HepG2 (cell line): ENCODE measurements at regions not wholly inside any gene's neighbourhood (a gene's known extent, or its start where the extent isn't known, plus 50 kb on each side); places are given as distances from the start of the nearest gene placed in this dataset.

Source experiments
- ATAC-seq: fragments of 200-7000 bp; cut with Tn5 transposase; 3 replicates; pipeline ENCODE4 v1.9.1; 2020; ENCODE audit warnings: mild to moderate bottlenecking, moderate library complexity
- BruUV-seq: library from RNA; stranded (reverse); fragments of 400-500 nt; replicated peaks from 2 replicates; lab custom pipeline; 2021; lab: Mats Ljungman, UMichigan
- CTCF ChIA-PET: fragments of 300-600 bp; formaldehyde crosslinking; extraction: SDS; loops from one replicate; lab custom pipeline; 2021; ENCODE audit warnings: low total read pairs, inconsistent platforms, low intra/inter-chr PET ratio; lab: Yijun Ruan, JAX
- POLR2A ChIA-PET: fragments of 350-600 bp; sonication (Branson Sonifier 250); formaldehyde crosslinking; loops from one replicate; lab custom pipeline; 2020; ENCODE audit warnings: antibody characterized with exemption, inconsistent platforms; lab: Yijun Ruan, JAX
- DNase-seq: peaks from one replicate; pipeline ENCODE4 v3.0.0-alpha.2; 2015; ENCODE audit warnings: low spot score
- FAIRE-seq: peaks from 3 replicates; lab custom pipeline; 2011; peaks lifted over from hg19 to GRCh38; lab: Jason Lieb, UNC
- H2AFZ ChIP-seq: one replicate; pipeline ENCODE4 v1.6.1; 2011; ENCODE audit warnings: low read length, inconsistent platforms
- H3K27ac ChIP-seq: fragments of 300-600 bp; 3 replicates; pipeline ENCODE4 v1.8.0; 2011; ENCODE audit warnings: mixed run types, mild to moderate bottlenecking, mixed read lengths, low read length, inconsistent platforms; ENCODE audit not compliant: insufficient read depth; ENCODE audit errors: extremely low read length
- H3K27me3 ChIP-seq, 2 experiments: fragments of 200-600 bp in 1 of 2; 2 replicates in 1 of 2; 3 replicates in 1 of 2; pipeline versions ENCODE4 v1.6.0 to v1.8.0; 2011; ENCODE audit warnings: low read length in 2 of 2, mild to moderate bottlenecking in 2 of 2, moderate library complexity in 2 of 2, inconsistent platforms in 1 of 2; ENCODE audit not compliant: insufficient read depth in 2 of 2, control insufficient read depth in 1 of 2
- H3K36me3 ChIP-seq, 2 experiments: fragments of 200-600 bp in 1 of 2; replicated peaks in 1 of 2; 2 replicates in 1 of 2; 3 replicates in 1 of 2; pipeline versions ENCODE4 v1.5.1 to v1.8.0; 2011; ENCODE audit warnings: low read length in 2 of 2, inconsistent platforms in 1 of 2; ENCODE audit not compliant: insufficient read depth in 2 of 2, control insufficient read depth in 1 of 2
- H3K4me1 ChIP-seq: 2 replicates; pipeline ENCODE4 v1.5.1; 2012; ENCODE audit warnings: low read length, inconsistent platforms; ENCODE audit not compliant: insufficient read depth
- H3K4me2 ChIP-seq: 2 replicates; pipeline ENCODE4 v1.6.0; 2011; ENCODE audit warnings: low read depth, low read length, inconsistent platforms
- H3K4me3 ChIP-seq, 3 experiments: fragments of 200-600 bp in 1 of 3; sonication (generic), shearing (Covaris generic) in 1 of 3; replicated peaks in 1 of 3; 2 replicates each; pipeline ENCODE4 v1.5.1; 2011 to 2016; ENCODE audit warnings: low read length in 3 of 3, inconsistent platforms in 2 of 3, low read depth in 2 of 3, mild to moderate bottlenecking in 2 of 3, control low read depth in 1 of 3, mixed read lengths in 1 of 3; ENCODE audit not compliant: insufficient read depth in 1 of 3
- H3K79me2 ChIP-seq: one replicate; pipeline ENCODE4 v1.6.1; 2011; ENCODE audit warnings: low read length, inconsistent platforms; ENCODE audit not compliant: insufficient read depth
- H3K9ac ChIP-seq: 2 replicates; pipeline ENCODE4 v1.6.0; 2011; ENCODE audit warnings: mild to moderate bottlenecking, low read depth, low read length, inconsistent platforms; ENCODE audit not compliant: insufficient read depth
- H3K9me3 ChIP-seq: 2 replicates; pipeline ENCODE4 v1.5.1; 2012; ENCODE audit warnings: mild to moderate bottlenecking, low read length
- H4K20me1 ChIP-seq: 2 replicates; pipeline ENCODE4 v1.6.0; 2011; ENCODE audit warnings: inconsistent platforms, mild to moderate bottlenecking, low read length, moderate library complexity; ENCODE audit not compliant: insufficient read depth
- ARID4A ChIP-seq: sonication (generic); formaldehyde crosslinking; IDR thresholded peaks from 2 replicates; pipeline ENCODE4 v1.5.0; 2020; ENCODE audit warnings: mild to moderate bottlenecking, missing genetic modification reagents, borderline replicate concordance
- ARNT2 ChIP-seq: sonication (generic); formaldehyde crosslinking; IDR thresholded peaks from 2 replicates; pipeline ENCODE4 v1.8.0; 2022; ENCODE audit warnings: mild to moderate bottlenecking, low read depth, missing genetic modification reagents, moderate library complexity
- HBP1 ChIP-seq: IDR thresholded peaks from 2 replicates; pipeline ENCODE4 v1.6.1; 2016; ENCODE audit warnings: low read depth, control low read depth
- HOXA3 ChIP-seq: sonication (generic); formaldehyde crosslinking; IDR thresholded peaks from 2 replicates; pipeline ENCODE4 v1.5.0; 2020; ENCODE audit warnings: missing genetic modification reagents
- KDM3A ChIP-seq: IDR thresholded peaks from 2 replicates; pipeline ENCODE4 v1.6.1; 2018; ENCODE audit warnings: low read depth, missing compliant biosample characterization
- KLF16 ChIP-seq, 2 experiments: sonication (generic) in 1 of 2; formaldehyde crosslinking in 1 of 2; IDR thresholded peaks; 2 replicates each; pipeline versions ENCODE4 v1.6.1 to v1.8.0; 2016 to 2023; ENCODE audit warnings: missing genetic modification reagents in 2 of 2, missing compliant biosample characterization in 1 of 2
- SMC3 ChIP-seq: IDR thresholded peaks from 2 replicates; pipeline ENCODE4 v1.6.1; 2011; ENCODE audit warnings: low read length, improper control_type of control experiment
- THAP11 ChIP-seq: IDR thresholded peaks from 2 replicates; pipeline ENCODE4 v1.6.1; 2016; ENCODE audit warnings: missing biosample characterization, missing genetic modification reagents
- WIZ ChIP-seq: sonication (generic); formaldehyde crosslinking; IDR thresholded peaks from 2 replicates; pipeline ENCODE4 v1.5.1; 2020; ENCODE audit warnings: mild to moderate bottlenecking, missing genetic modification reagents
- ZMAT3 ChIP-seq: sonication (generic); formaldehyde crosslinking; conservative IDR thresholded peaks from 2 replicates; pipeline ENCODE4 v1.7.0; 2021; ENCODE audit warnings: missing genetic modification reagents
- ZNF556 ChIP-seq: sonication (generic); formaldehyde crosslinking; IDR thresholded peaks from 2 replicates; pipeline ENCODE4 v1.4.0; 2020; ENCODE audit warnings: mild to moderate bottlenecking, missing genetic modification reagents, borderline replicate concordance
- WGBS: methylation state at CpG from one replicate; pipeline ENCODE4 v1.1.6; 2017; ENCODE audit warnings: low lambda C conversion rate; 5-methylcytosine and 5-hydroxymethylcytosine counted together
- in situ Hi-C: cut with HindIII; loops from 2 replicates; pipeline ENCODE4 v1.10.0; 2017; ENCODE audit warnings: low pct_unique_long_range_greater_than_20kb; ENCODE audit not compliant: extremely low pct_ligation_motif_present
- intact Hi-C: fragments of 100-400 bp; cut with micrococcal nuclease; formaldehyde crosslinking; loops from one replicate; pipeline ENCODE4 v1.10.0; 2022; ENCODE audit not compliant: unreplicated experiment
- TF ChIP-seq, protein P1 (sequence below): sonication (generic); formaldehyde crosslinking; IDR thresholded peaks from 2 replicates; pipeline ENCODE4 v1.4.0; 2020; ENCODE audit warnings: mild to moderate bottlenecking, missing genetic modification reagents

GRCh38 chr9:90261698-90262097 lies 380.9 kb downstream of the DIRAS2 start:
- in situ Hi-C loops, result no loop called here
- intact Hi-C loops, result no loop called here
- no peaks in the 10 kb centered on the region for H3K36me3 ChIP-seq
- no peak overlapping the region for H2AFZ ChIP-seq
- DNase-seq (no peak), ATAC-seq (no peak), FAIRE-seq (no peak)
- TF ChIP-seq ZNF556 (CRISPR knock-in tag), result no peak
- TF ChIP-seq KLF16 (CRISPR knock-in tag; IDR thresholded peaks at IDR 0.05), result no peak
- TF ChIP-seq ARID4A, result no peak
- TF ChIP-seq WIZ (CRISPR knock-in tag), result no peak
- TF ChIP-seq SMC3, result no peak
- no peak for TF ChIP-seq HOXA3 (CRISPR knock-in tag)
- TF ChIP-seq THAP11 (CRISPR knock-in tag), result no peak
- TF ChIP-seq HBP1 (CRISPR knock-in tag), result no peak
- no peak for TF ChIP-seq KDM3A (CRISPR knock-in tag)
- no peak for TF ChIP-seq ARNT2 (CRISPR knock-in tag)
- no peak for TF ChIP-seq ZMAT3 (CRISPR knock-in tag)
- TF ChIP-seq, protein P1, sequence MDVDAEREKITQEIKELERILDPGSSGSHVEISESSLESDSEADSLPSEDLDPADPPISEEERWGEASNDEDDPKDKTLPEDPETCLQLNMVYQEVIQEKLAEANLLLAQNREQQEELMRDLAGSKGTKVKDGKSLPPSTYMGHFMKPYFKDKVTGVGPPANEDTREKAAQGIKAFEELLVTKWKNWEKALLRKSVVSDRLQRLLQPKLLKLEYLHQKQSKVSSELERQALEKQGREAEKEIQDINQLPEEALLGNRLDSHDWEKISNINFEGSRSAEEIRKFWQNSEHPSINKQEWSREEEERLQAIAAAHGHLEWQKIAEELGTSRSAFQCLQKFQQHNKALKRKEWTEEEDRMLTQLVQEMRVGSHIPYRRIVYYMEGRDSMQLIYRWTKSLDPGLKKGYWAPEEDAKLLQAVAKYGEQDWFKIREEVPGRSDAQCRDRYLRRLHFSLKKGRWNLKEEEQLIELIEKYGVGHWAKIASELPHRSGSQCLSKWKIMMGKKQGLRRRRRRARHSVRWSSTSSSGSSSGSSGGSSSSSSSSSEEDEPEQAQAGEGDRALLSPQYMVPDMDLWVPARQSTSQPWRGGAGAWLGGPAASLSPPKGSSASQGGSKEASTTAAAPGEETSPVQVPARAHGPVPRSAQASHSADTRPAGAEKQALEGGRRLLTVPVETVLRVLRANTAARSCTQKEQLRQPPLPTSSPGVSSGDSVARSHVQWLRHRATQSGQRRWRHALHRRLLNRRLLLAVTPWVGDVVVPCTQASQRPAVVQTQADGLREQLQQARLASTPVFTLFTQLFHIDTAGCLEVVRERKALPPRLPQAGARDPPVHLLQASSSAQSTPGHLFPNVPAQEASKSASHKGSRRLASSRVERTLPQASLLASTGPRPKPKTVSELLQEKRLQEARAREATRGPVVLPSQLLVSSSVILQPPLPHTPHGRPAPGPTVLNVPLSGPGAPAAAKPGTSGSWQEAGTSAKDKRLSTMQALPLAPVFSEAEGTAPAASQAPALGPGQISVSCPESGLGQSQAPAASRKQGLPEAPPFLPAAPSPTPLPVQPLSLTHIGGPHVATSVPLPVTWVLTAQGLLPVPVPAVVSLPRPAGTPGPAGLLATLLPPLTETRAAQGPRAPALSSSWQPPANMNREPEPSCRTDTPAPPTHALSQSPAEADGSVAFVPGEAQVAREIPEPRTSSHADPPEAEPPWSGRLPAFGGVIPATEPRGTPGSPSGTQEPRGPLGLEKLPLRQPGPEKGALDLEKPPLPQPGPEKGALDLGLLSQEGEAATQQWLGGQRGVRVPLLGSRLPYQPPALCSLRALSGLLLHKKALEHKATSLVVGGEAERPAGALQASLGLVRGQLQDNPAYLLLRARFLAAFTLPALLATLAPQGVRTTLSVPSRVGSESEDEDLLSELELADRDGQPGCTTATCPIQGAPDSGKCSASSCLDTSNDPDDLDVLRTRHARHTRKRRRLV (CRISPR knock-in tag), result no peak
- H3K9me3 ChIP-seq, result peaks cover 17% of the 10 kb centered on the region
- H3K9ac ChIP-seq, result no peak overlapping the region
- no peaks in the 10 kb centered on the region for H3K27me3 ChIP-seq
- ChIA-PET POLR2A (no interaction called here), CTCF (no interaction called here)
- BruUV-seq, result no TSS peak
- H3K27ac ChIP-seq, result no peak overlapping the region
- H3K79me2 ChIP-seq, result no peaks in the 10 kb centered on the region
- H3K4me3 ChIP-seq, result no peak overlapping the region
- H3K4me1 ChIP-seq, result no peaks in the 10 kb centered on the region
- no peaks in the 10 kb centered on the region for H4K20me1 ChIP-seq
- H3K4me2 ChIP-seq, result no peak overlapping the region
- 2% methylated on average over 2 of the region's 2 CpGs for WGBS
